NCI-H526 (cell line): ENCODE measurements at regions not wholly inside any gene's neighbourhood (a gene's known extent, or its start where the extent isn't known, plus 50 kb on each side); places are given as distances from the start of the nearest gene placed in this dataset.
A peak's percentile ranks its signal among the peaks of the same experiment; 100 is the strongest.

Experiments
- DNase-seq, 2 experiments: peaks; one replicate each; lab custom pipeline; 2025; lab: John Stamatoyannopoulos, UW

DNA sequence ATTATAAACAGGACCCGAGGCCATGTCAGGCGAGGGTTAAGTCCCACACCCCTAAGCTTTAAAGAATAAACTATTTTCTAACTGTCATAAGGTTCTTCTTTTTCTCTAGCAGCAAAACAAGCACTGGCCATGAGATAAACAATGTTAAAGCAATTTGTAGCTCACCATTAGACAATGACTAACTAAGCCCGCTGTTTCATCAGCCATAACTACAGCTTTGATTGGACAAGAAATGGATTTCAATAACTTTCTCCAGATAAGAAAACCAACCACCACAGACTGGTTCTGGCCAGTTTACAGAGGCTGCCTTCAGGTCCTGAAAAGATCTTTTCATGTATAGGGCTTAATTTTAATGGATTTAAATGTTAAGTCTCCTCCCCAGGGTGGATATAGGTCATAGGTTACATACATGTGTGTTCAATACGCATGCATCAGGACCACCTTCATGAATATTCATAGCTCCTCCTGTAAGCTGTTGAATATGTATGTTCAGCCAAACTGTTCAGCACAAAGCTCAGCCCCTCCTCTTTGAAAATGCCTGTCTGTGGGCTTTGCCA lies 108.7 kb upstream of the RAB6C start:
- peak; percentile 7 to 37 for DNase-seq

DNA sequence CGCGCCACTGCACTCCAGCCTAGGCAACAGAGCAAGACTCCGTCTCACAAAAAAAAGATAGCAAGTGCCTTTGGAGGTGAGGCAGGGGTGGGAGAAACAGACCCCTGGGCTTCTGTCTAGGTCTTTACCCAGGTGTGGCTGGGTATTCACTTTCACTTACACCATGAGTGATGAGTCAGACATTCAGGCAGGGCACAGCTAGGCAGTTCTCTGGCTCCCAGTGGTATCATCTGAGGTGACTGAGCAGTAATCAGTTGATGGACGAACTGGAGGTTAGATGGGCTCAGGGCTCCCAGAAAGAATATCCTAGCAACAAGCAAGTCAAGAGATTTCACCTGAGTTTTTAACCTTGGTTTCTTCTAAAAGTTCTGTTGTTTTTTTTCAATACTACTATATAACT lies 107.0 kb upstream of the RAB6C start:
- DNase-seq = no peak

DNA sequence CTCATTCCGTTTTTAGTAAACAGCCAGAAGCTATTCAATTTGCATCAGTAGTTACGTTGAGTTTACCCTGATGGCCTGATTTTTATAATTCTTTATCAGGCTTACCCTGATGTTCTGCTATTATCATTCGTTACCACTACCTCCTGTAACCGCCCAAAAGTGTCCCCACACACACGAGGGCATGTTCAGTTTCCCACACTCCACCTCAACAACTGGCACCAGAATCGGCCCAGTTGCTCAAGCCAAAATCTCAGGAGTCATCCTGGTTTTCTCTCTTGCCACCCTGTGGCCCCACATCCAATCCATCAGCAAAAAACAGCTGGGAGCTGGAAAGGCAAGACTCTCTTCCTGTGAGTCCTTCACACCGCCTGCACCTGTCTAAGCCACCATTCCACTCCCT lies 102.9 kb upstream of the RAB6C start:
- DNase-seq = no peak

DNA sequence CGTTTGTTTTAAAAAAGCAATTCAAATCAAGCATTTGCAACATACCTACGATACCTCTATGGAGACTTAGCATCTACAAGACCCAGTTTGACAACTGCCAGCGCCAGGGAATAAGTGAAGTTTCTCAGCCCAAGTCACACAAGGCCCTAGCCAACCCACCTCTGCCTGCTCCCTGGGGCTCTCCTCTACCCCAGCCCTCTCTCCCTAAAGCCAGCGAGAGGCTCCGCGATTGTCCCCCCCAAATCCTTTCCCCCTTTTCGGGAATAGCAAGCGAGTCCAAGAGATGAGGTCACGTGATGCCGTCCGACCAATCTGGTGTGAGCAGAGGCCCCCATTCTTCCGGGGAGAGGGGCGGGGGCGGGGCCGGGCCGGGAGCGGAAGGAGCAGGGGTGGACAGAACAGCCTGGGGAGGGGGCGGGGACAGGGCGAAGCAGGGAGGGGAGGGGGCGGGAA lies 102.2 kb upstream of the RAB6C start:
- peak; percentile 86 to 96 for DNase-seq

DNA sequence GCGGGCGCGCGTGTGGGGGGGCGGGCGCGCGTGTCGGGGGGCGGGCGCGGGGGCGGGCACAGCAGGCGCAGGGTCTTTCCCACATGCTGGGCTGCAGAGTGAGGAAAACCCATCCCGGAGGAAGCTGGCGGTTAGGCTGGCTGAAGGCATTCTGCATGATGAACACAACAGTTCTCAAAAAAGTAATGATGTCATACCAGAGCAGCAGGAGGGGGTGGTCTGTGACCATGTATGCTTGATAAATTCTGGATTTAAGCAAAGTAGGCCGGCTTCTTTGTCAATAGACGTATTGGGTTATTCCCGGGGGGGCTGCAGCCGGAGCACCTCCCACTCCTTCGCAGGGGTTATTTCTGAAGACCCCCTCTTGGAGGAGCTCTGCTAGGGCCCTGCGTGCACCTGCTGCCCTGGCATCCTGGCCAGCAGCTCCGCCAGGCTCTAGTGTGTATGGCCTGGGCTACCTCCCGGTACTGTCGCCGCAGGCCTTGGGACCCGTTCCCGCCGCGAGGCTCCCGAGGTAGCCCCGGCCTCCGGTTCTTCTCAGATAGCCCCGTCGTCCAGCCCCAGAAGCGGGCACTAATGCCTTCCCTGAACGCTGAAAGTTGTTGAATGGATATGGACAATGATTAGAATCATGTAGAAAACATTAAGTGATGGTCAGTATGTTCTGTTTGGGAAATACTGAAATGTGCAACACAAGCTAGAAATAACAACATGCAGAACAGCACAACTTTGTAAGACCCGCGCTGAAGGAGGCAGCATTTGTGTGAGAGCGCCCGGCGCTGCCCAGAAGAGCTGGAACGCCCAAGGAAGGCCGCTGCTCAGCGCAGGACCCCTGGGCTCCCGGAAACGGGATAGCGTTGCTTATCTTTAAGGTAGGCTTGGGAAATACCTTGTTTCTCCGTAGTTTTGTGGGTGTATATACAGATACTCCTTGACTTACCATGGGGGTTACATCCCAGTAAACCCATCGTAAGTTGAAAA lies 101.4 kb upstream of the RAB6C start:
- DNase-seq = peak; percentile 17 to 86

DNA sequence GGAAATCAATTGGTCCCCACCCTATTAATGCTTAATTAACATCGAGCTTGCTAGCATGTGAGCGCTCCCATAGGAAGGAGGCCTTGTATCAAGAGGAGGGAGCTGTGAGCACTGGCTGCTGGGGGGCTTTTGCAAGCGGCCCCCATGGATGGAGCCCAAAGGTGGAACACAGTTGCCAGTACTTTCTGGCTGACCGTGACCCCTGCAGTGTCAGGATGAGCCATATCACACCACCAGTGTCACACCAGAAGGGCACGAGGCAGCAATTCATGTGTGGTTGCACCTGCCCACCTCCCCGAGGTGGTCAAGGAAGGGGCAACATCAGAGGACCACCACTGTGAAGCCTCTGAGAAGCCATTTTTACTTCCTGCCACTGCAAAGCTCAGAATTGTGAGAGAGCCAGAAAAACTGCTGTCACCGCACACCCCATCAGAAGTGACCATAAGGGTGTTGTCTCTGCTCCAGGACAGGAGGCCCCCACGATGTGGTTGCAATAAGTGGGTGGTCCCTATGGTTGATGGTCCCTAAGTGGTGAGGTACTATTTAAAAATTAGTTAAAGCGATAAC lies 99.8 kb upstream of the RAB6C start:
- DNase-seq = no peak

DNA sequence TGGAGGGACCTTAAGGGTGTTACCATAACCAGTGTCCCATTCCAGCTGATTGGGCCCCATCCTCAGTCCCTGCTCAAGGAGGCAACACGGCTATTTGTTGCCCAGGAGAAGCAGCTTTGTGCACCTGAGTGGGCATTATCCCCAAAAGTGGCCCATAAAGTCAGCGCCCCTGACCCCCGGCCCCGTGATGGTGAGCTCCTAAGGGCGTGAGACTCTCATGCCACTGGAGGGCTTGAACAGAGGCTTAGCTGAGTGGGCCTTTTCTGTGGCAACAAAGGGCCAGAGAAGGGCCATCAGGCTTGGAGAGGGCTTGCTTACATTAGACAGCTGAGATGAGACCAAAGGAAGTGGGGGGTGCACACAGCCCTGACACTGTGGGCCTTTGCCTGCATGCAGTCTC lies 99.2 kb upstream of the RAB6C start:
- DNase-seq = no peak

DNA sequence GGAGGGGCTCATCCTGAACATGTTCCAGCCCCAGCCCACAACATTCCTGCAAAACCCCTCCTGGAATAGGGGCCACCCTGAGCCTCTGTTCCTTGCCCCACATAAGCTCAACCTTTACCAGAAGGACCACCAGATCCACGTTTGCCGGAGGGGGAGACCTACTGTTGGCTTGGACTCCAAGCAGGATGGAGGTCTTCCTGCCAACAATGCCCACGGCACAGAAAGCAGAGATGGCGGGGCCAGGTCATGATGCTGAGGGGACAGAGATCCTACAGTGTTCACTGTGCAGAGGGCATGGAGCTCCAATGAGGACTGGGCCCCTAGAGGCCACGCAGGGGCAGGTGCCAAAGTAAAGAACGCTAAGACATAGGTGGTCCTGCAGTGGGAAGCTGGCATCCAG lies 98.5 kb upstream of the RAB6C start:
- DNase-seq = no peak

DNA sequence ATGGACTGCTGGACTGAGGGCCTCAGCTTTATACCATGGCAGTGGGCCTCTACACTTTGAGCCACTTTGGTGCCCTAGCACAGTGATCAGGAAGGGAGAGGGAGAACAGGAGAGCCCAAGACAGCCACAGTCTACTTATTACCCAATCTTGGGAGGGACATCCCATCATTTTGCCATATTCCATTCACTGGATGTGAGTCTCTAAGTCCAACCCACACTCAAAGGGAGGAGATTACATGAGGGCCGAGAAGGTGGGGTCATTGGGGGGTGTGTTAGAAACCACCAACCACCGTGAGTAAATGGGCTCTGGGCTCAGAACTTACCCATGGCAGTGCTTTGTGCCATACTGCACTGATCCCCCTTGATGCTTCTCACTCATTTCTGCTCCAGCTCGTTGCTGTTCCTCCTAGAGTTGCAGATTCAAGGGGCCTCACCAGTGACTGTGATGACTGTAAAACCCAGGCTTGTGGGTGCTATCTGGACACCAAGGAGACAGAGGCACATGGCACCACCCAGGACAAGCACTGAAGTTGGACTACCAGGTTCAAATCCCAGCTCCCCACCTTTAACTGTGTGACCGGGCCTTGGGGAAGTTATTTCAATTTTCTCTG lies 97.6 kb upstream of the RAB6C start:
- DNase-seq = no peak

DNA sequence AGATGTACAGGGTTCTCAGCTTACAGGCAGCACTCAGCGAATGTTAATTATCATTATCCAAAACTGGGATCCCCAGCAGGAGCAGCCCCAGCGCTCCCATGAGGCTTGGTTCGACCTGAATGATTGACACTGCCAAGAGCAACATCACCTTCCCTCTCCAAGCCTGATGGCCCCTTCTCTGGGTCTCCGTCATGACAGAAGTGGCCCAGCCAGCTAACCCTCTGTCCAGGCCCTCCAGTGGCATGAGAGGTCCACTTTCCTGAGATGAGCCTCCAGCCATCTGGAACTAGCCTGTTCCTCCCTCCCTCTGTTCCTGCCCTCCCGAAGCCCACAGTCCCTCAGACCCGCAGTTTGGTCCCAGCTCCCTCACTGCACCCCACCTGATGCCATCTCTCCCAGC lies 97.0 kb upstream of the RAB6C start:
- no peak for DNase-seq

DNA sequence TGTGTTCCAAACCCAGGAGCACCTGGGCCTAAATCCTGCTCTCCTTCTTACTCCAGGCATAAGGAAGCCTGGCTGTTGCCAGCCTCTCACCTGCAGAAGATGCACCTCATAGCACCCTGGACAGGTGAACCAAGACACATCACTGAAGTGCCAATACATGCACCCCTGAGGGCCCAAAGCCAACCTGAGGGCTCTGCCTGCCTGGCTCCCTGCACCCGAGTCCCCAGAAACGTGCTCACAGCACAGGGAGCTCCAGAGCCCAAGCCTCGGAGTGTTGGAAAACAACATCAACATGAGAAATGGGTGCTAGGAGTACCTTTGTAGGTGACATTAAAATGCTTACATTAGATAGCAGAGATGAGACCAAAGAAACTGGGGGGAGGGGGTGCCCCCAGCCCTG lies 96.3 kb upstream of the RAB6C start:
- DNase-seq = no peak

DNA sequence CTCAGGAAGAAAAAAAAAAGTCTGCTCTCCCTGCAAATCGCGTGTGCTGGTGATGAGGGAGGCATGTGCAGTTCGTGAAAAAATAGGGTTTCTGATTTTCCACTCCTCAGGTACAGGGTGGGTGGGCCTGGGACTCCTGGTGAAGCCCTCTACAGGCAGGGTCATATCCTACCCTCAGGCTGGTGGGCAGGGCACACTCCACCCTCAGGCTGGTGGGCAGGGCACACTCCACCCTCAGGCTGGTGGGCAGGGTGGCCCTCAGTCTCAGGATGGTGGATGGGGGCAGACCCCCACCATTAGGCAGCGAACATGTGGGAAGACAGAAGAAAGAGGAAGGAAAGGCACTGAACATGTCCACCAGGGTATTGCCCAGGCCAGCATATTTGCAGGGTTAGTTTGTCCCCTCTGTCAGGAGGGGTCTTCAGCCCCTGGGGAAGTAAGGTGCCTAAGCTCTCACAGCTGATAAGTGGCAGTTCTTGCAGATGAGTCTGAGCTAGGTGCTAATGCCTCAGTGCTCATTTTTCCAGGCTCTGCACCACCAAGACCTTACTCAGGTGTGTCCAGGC lies 95.2 kb upstream of the RAB6C start:
- no peak for DNase-seq

DNA sequence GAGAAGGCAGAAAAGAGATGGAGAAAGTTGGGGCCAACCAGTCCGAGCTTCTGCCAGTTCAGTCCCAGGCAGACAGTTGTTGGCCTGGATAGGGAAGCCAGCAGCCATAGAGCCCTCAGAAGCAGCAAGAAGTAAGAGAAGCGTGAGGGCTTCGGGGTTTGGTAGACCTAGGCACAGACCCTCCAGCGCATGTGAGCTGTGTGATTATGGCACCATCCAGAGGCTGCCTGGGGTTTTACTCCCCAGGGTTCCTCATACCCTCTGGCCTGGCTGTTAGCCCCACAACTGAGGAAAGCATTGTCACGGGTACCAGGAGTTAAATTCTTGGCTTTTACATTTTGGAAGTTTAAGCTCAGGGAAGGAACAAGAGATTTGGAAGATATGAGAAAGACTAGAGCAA lies 93.7 kb upstream of the RAB6C start:
- peak; percentile 31 to 67 for DNase-seq

DNA sequence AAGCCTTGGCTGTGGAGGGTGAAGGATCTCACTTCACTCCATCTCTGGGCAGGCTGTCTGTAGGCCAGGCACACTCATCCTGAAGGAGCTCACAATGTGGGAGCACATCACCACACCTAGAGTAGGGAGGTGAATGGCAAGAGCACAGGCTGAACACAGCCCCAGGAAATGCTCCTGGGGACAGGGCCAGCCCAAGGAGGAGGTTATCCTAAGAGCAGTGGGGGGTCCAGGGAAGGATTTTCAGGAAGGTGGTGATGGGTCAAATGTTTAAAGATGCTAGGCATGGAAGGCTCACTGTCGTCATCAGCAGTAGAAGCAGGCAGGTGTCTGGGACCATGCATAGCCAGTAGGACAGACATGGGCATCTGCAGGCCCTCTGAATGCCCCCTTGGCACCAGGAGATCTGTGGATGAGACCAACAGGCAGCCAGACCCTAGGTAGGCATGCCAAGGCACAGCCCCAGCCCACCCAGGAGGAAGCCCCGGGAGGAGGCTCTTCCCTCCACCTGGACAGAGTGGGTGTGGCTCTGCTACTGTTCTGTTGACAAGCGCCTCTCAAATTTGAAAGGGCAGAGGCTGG lies 91.7 kb upstream of the RAB6C start:
- no peak for DNase-seq

DNA sequence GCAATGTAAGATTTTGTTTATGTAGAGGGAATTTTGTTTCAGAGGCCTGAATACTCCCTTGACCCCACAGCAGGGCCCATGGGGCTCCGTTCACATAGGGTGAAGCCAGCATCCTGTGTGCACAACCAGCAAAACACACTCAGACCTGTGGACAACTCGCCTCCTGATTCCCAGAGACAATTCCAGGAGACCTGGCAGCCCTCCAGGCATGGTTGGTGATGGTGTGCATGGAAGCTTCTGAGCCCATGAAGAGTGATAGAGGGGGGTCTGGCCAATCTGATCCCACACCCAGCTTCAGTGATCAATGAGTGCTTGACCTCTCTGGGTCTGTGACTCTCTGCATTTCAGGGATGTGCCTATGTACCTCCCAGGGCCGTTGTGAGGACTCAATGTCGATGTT lies 91.0 kb upstream of the RAB6C start:
- no peak for DNase-seq

DNA sequence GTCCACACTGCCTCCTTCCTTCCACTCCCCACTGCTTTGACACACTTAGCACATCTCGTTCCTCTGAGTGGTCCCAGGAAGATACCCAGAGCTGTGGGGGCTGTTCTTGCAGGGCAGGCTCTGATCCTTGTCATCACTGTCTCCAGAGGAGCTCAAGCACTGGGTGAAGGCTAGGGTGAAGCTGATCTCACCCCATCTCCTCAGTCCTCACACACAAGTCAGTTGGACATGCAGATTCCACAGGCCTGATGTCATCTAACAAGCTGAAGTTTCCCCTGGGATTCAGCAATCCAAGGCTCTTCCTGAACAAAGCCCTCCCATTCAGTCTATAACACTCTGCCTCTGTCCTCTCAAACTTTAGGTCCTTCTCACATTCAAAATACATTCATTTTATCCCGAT lies 90.6 kb upstream of the RAB6C start:
- no peak for DNase-seq

DNA sequence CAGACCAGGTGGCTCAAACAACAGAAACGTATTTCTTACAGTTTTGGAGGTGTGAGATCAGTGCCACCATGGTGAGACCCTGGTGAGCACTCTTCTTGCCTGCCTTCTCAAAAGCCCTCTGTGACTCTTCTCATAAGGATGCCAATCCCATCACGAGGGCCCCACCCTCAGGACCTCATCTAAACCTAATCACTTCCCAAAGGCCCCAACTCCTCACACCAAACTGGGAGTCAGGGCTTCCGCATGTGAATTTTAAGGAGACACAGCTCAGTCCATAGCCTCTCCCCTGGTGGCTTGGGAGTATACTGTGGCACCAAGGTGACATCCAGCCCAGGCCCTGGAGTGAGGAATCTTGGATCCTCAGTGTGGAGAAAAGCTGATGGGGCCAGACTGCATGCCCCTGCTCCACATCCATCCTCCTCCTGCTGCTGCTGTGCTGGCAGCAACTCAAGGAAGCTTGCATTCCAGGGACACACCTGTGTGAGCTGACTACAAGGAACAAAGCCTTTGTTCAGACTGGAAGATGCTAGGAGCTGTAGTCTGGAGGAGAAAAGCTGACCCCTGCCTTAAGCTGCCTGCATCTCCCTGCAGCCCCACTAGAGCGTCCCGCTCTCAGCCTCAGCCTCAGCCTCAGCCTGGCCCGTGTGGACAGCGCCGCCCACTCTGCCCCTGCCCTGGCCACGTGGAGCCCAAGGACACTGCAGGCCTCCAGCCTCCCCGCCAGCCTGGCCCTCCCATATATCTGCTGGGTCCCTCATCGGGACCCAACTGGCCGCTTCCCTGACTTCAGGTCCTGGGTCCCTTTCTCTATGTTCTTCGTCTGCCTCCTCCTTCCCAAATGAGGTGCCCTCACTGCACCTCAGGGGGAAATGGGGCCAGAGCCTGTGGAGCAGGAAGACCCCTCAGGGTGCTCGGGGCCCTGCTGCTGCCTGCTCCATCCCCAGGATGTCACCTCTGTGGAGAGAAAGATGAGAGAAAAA lies 87.8 kb upstream of the RAB6C start:
- DNase-seq = no peak

DNA sequence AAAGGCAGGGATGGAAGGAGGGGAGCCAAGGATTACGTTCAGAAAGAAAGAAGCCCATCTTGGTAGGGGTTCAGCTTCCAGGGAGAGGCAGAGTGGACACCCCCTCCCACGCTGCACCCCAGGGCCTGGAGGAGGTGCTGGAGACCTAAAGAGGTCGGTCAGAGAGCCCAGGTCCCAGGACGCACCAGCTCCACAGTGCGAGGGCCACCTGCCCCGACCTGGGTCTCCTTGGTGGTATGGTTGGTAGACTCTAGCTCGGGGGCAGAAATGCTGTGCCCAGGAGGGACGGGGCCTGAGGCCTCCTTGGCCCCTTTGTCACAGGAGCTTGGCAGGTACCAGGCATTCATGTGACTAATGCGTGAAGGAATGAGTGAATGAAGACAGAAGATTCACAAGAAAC lies 87.1 kb upstream of the RAB6C start:
- no peak for DNase-seq

DNA sequence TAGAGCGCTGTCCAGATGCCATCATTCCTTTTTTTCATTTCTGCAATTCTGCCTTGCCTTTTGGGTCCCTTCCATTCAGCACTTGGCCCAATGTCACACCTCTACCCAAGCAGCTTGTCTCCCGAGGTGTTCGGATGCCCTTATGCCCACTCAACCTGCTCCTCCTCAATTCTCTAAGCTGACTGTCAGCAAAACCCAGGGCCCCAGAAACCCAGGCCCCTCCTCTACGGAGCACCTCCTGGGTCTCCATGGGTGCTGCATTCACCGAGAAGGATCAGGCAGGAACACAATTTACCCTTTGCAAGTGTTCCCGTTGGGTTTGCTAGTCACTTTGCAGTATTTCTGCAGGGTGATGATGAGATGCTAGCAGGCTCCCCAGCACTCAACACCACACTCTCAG lies 86.7 kb upstream of the RAB6C start:
- no peak for DNase-seq

DNA sequence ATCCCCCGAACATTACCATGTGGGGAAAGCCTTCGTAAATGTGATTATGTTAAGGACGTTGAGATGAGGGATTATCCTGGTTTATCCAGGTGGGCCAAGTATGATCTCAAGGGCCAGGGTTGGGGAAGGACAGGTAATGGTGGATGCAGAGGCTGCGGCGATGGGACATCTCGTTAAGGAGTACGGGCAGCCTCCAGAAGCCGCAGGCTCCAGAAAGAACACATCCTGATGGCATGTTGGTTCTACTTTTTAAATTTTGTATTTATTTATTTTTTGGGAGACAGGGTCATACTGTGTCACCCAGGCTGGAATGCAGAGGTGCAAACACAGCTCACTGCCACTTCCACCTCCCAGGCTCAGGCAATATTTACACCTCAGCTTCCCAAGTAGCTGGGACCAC lies 86.2 kb upstream of the RAB6C start:
- DNase-seq = no peak

DNA sequence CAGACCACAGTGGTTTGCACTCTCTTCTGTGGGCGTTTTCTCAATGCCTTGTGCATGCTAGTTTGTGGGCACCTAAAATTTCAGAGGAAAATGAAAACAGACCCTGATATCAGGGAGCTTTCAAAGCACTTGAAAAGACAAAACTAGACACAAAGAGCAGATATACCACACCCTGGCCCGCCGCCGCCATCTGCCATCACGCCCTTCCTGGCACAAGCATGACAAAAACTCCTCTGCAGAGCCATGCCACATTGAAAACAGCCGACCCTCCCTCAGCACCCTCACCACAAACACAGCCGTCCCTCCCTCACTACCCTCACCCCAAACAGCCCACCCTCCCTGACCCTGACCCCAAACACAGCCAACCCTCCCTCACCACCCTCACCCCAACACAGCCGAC lies 84.8 kb upstream of the RAB6C start:
- DNase-seq = no peak
